CD14-positive monocyte (primary cell): ENCODE measurements at regions not wholly inside any gene's neighbourhood (a gene's known extent, or its start where the extent isn't known, plus 50 kb on each side); places are given as distances from the start of the nearest gene placed in this dataset.

Experiments
- DNase-seq, 3 donors: peaks; one replicate each; pipeline ENCODE4 v3.0.0-alpha.2; 2011 to 2022
- H2AFZ ChIP-seq: 2 replicates; pipeline ENCODE4 v1.6.0; 2012; ENCODE audit warnings: mild to moderate bottlenecking, low read depth, low read length, inconsistent platforms; ENCODE audit not compliant: insufficient read depth, poor library complexity, severe bottlenecking
- H3K27ac ChIP-seq, 2 donors: 1 replicate in 1 of 2; 2 replicates in 1 of 2; pipeline ENCODE4 v1.5.1; 2012 to 2013; ENCODE audit warnings: low read length in 2 of 2, control low read depth in 1 of 2, inconsistent platforms in 1 of 2, low read depth in 1 of 2, mild to moderate bottlenecking in 1 of 2
- H3K27me3 ChIP-seq, 2 donors: one replicate each; pipeline versions ENCODE4 v1.6.0 to v1.6.1; 2011 to 2013; ENCODE audit warnings: low read length in 2 of 2; ENCODE audit not compliant: control insufficient read depth in 2 of 2, insufficient read depth in 2 of 2
- H3K36me3 ChIP-seq, 2 donors: replicated peaks in 1 of 2; 1 replicate in 1 of 2; 2 replicates in 1 of 2; pipeline versions ENCODE4 v1.5.1 to v1.6.1; 2012 to 2013; ENCODE audit warnings: low read length in 2 of 2, control low read depth in 1 of 2, inconsistent platforms in 1 of 2, mild to moderate bottlenecking in 1 of 2; ENCODE audit not compliant: insufficient read depth in 2 of 2, control insufficient read depth in 1 of 2
- H3K4me1 ChIP-seq, 2 donors: 1 replicate in 1 of 2; 2 replicates in 1 of 2; pipeline versions ENCODE4 v1.5.1 to v1.6.1; 2012 to 2013; ENCODE audit warnings: low read length in 2 of 2, control low read depth in 1 of 2, inconsistent platforms in 1 of 2, mild to moderate bottlenecking in 1 of 2, moderate library complexity in 1 of 2; ENCODE audit not compliant: insufficient read depth in 2 of 2, control insufficient read depth in 1 of 2
- H3K4me2 ChIP-seq: replicated peaks from 2 replicates; pipeline ENCODE3; 2012; ENCODE audit warnings: low read length, moderate library complexity, mild to moderate bottlenecking; ENCODE audit not compliant: poor library complexity, severe bottlenecking; ENCODE audit errors: extremely low read depth
- H3K4me3 ChIP-seq, 3 experiments: fragments of 200-600 bp in 1 of 3; sonication (generic) in 1 of 3; replicated peaks in 1 of 3; 1 replicate in 2 of 3; 2 replicates in 1 of 3; pipeline ENCODE4 v1.5.1; 2011 to 2013; ENCODE audit warnings: low read length in 3 of 3, mild to moderate bottlenecking in 3 of 3, control low read depth in 2 of 3, low read depth in 2 of 3, inconsistent platforms in 1 of 3, moderate library complexity in 1 of 3
- H3K79me2 ChIP-seq: 2 replicates; pipeline ENCODE4 v1.6.0; 2012; ENCODE audit warnings: mild to moderate bottlenecking, control low read depth, inconsistent platforms, low read length, moderate library complexity; ENCODE audit not compliant: insufficient read depth
- H3K9ac ChIP-seq: 2 replicates; pipeline ENCODE4 v1.6.0; 2017; ENCODE audit warnings: low read length, mild to moderate bottlenecking; ENCODE audit not compliant: insufficient read depth, poor library complexity, severe bottlenecking
- H3K9me3 ChIP-seq, 2 donors: replicated peaks in 1 of 2; 1 replicate in 1 of 2; 2 replicates in 1 of 2; pipeline versions ENCODE4 v1.5.1 to v1.6.1; 2012 to 2013; ENCODE audit warnings: low read length in 2 of 2, control low read depth in 1 of 2; ENCODE audit not compliant: control insufficient read depth in 1 of 2, insufficient read depth in 1 of 2
- H4K20me1 ChIP-seq: 2 replicates; pipeline ENCODE4 v1.6.0; 2012; ENCODE audit warnings: mild to moderate bottlenecking, low read length, control low read depth, moderate library complexity; ENCODE audit not compliant: insufficient read depth
- H3K27ac Mint-ChIP-seq, 7 donors: one replicate each; pipeline ENCODE4 v1.8.0; 2020; ENCODE audit warnings: mild to moderate bottlenecking in 7 of 7, mixed read lengths in 7 of 7, moderate library complexity in 6 of 7, inconsistent platforms in 2 of 7
- H3K27me3 Mint-ChIP-seq, 3 donors: one replicate each; pipeline ENCODE4 v1.8.0; 2021 to 2022; ENCODE audit warnings: low read depth in 3 of 3, mild to moderate bottlenecking in 3 of 3, mixed read lengths in 3 of 3, moderate library complexity in 3 of 3, inconsistent platforms in 1 of 3
- H3K36me3 Mint-ChIP-seq, 2 donors: one replicate each; pipeline ENCODE4 v1.8.0; 2020; ENCODE audit warnings: mixed read lengths in 2 of 2, inconsistent platforms in 1 of 2, mild to moderate bottlenecking in 1 of 2
- H3K4me1 Mint-ChIP-seq: one replicate; pipeline ENCODE4 v1.8.0; 2020; ENCODE audit warnings: mild to moderate bottlenecking, mixed read lengths
- H3K4me3 Mint-ChIP-seq, 2 donors: one replicate each; pipeline ENCODE4 v1.8.0; 2020; ENCODE audit warnings: mild to moderate bottlenecking in 2 of 2, mixed read lengths in 2 of 2, moderate library complexity in 1 of 2
- H3K9me3 Mint-ChIP-seq, 7 donors: one replicate each; pipeline ENCODE4 v1.8.0; 2020 to 2022; ENCODE audit warnings: mixed read lengths in 7 of 7, mild to moderate bottlenecking in 6 of 7, moderate library complexity in 6 of 7, inconsistent platforms in 2 of 7
- WGBS: methylation state at CpG from one replicate; pipeline ENCODE4 v1.1.5; 2013; ENCODE audit warnings: missing lambda C conversion rate; ENCODE audit not compliant: insufficient coverage; 5-methylcytosine and 5-hydroxymethylcytosine counted together
- intact Hi-C, 2 donors: fragments of 100-400 bp; cut with micrococcal nuclease; formaldehyde crosslinking; loops; one replicate each; pipeline versions ENCODE4 v1.15.0 to v1.15.1; 2023
- TF ChIP-seq, protein P1 (sequence below): fragments of 200-600 bp; IDR thresholded peaks from one replicate; pipeline ENCODE4 v1.8.0; 2022; ENCODE audit warnings: antibody characterized with exemption, mild to moderate bottlenecking

DNA sequence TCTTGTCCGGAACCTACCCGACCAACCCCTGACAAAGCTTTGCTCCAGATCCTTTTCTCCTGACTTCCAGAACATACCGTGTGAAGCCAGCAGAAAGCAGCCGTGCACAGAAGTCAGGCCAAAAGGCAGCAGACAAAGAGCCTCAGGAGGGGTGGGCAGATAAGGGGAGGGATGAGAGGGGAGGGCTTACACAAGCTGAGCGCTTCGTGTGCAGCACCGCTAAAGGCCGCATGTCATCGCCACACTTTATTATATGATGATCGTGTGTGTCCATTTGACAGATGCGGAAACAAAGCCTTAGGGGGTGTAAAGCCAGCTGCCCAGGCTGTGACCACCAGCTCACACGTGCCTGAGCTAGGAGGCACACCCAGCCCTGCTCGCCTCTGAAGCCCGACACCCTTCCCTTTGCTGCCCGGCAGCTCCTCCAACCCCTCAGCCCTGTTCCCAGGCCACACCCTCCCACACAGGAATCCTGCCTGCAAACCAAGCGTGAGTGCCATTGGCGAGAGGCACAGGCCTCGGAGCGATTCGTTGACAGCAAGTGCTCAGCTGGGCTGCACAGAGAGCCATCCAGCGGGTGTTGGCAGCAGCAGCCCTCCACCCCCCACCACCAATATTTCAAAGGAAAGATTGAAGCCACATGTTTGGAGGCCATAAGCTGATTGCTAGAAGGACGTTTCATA lies 170.5 kb upstream of the SMIM23 start:
- H3K27me3 ChIP-seq: no peaks in the 10 kb centered on the region
- H3K36me3 ChIP-seq: no peaks in the 10 kb centered on the region
- Mint-ChIP-seq H3K4me1 (no peaks in the 10 kb centered on the region), H3K9me3 (peaks cover 0 to 3% (median 1%) of the 10 kb centered on the region in 7 donors), H3K27me3 (peaks cover 1 to 3% (median 2%) of the 10 kb centered on the region in 3 donors), H3K27ac (no peak overlapping the region), H3K4me3 (no peak overlapping the region), H3K36me3 (no peaks in the 10 kb centered on the region)
- H3K4me2 ChIP-seq: no peak overlapping the region
- H3K9me3 ChIP-seq: no peaks in the 10 kb centered on the region
- WGBS: 98% methylated on average over 19 of the region's 22 CpGs
- H4K20me1 ChIP-seq: no peaks in the 10 kb centered on the region
- DNase-seq: no peak
- intact Hi-C loops: no loop called here
- H3K79me2 ChIP-seq: no peaks in the 10 kb centered on the region
- H3K9ac ChIP-seq: no peak overlapping the region
- H3K27ac ChIP-seq: no peak overlapping the region
- TF ChIP-seq, protein P1, sequence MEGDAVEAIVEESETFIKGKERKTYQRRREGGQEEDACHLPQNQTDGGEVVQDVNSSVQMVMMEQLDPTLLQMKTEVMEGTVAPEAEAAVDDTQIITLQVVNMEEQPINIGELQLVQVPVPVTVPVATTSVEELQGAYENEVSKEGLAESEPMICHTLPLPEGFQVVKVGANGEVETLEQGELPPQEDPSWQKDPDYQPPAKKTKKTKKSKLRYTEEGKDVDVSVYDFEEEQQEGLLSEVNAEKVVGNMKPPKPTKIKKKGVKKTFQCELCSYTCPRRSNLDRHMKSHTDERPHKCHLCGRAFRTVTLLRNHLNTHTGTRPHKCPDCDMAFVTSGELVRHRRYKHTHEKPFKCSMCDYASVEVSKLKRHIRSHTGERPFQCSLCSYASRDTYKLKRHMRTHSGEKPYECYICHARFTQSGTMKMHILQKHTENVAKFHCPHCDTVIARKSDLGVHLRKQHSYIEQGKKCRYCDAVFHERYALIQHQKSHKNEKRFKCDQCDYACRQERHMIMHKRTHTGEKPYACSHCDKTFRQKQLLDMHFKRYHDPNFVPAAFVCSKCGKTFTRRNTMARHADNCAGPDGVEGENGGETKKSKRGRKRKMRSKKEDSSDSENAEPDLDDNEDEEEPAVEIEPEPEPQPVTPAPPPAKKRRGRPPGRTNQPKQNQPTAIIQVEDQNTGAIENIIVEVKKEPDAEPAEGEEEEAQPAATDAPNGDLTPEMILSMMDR: no peak
- no peak overlapping the region for H3K4me3 ChIP-seq
- no peak overlapping the region for H2AFZ ChIP-seq
- H3K4me1 ChIP-seq: no peaks in the 10 kb centered on the region

DNA sequence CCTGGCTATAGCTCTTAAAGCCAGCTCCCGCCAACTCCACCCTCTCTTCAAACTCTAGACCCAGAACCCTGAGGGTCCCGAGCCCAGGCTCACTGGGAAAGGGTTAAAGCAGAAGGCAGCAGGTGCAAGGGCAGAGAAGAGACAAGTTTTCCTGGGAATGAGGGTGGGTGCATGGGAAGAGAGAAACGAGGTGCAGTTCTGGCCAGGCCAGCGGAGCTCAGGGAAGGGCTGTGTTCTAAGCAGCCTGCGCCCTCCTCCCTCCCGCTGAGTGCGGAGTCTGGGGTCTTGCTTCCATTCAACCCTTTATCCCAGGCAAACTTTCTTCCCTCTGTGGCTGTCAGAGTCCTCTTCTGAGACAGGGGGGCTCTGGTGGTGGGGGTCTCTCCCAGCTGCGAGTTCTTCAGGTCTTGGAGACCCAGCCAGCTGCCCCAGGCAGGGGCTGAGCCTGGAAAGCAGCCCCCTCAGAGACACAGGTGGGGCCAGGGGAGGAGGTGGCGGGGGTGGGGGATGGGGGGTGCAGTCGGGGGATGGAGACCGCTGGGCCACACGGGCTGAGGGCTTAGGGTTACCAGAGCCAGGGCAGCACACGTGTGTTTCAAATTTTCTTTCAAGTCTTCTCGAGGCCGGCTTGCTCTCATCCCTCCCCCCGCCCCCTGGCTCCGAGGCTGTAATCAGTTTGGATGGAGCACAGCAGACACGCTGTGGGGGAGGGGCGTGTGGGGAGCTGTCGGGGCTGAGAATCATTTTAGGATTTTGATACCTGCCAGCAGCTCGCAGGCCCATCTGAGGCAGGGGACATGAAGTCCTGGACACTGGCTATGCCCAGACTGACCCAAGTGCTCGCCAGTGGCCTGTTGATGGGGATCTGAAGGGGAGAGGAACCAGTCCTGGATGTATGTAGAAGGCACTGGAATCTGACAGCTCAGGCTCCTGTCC lies 169.6 kb upstream of the SMIM23 start:
- H3K27ac ChIP-seq: no peak overlapping the region
- H3K9me3 Mint-ChIP-seq: no peaks in the 10 kb centered on the region
- no peak overlapping the region for H2AFZ ChIP-seq
- no peaks in the 10 kb centered on the region for H3K4me1 Mint-ChIP-seq
- WGBS: 81% methylated on average over 4 of the region's 22 CpGs
- H3K27ac Mint-ChIP-seq: no peak overlapping the region
- no peak overlapping the region for H3K4me3 ChIP-seq
- no peak overlapping the region for H3K4me3 Mint-ChIP-seq
- H3K36me3 ChIP-seq: no peaks in the 10 kb centered on the region
- H3K4me1 ChIP-seq: no peaks in the 10 kb centered on the region
- H3K9ac ChIP-seq: no peak overlapping the region
- peaks cover 1 to 2% (median 2%) of the 10 kb centered on the region in 3 donors for H3K27me3 Mint-ChIP-seq
- intact Hi-C loops: no loop called here
- no peak overlapping the region for H3K4me2 ChIP-seq
- H4K20me1 ChIP-seq: no peaks in the 10 kb centered on the region
- DNase-seq: no peak
- H3K9me3 ChIP-seq: no peaks in the 10 kb centered on the region
- TF ChIP-seq, protein P1: no peak
- no peaks in the 10 kb centered on the region for H3K79me2 ChIP-seq
- H3K36me3 Mint-ChIP-seq: no peaks in the 10 kb centered on the region
- no peaks in the 10 kb centered on the region for H3K27me3 ChIP-seq
